ENCODE measurements at regions not wholly inside any gene's neighbourhood (a gene's known extent, or its start where the extent isn't known, plus 50 kb on each side); places are given as distances from the start of the nearest gene placed in this dataset.
"Not testable (repeated sequence)": the region's sequence is repeated elsewhere in the genome, so short reads cannot be mapped to it uniquely, and the experiment has no call there.

- no peak for DNase-seq (ENCODE audit: low spot score)
These were observed 231.7 kb upstream of the AFF2 start for GRCh38 chrX:148268673-148269072.

GRCh38 chrX:148269513-148269912, 230.9 kb upstream of the AFF2 start:
- no peak for DNase-seq (ENCODE audit: low spot score)

GRCh38 chrX:148270499-148270898, 229.9 kb upstream of the AFF2 start:
- DNase-seq (ENCODE audit: low spot score), result no peak

- DNase-seq (ENCODE audit: low spot score), result no peak
These were observed 229.2 kb upstream of the AFF2 start for GRCh38 chrX:148271263-148271662.

- no peak for DNase-seq (ENCODE audit: low spot score)
These were observed 218.5 kb upstream of the AFF2 start for GRCh38 chrX:148281920-148282319.

GRCh38 chrX:148282504-148282903, 217.9 kb upstream of the AFF2 start:
- no peak for DNase-seq (ENCODE audit: low spot score)

GRCh38 chrX:148284056-148284455, 216.4 kb upstream of the AFF2 start:
- no peak for DNase-seq (ENCODE audit: low spot score)

- DNase-seq (ENCODE audit: low spot score), result no peak
These were observed 215.6 kb upstream of the AFF2 start for GRCh38 chrX:148284821-148285220.

- no peak for DNase-seq (ENCODE audit: low spot score)
These were observed 212.0 kb upstream of the AFF2 start for GRCh38 chrX:148288451-148288850.

GRCh38 chrX:148290041-148290440, 210.4 kb upstream of the AFF2 start:
- DNase-seq (ENCODE audit: low spot score), result no peak

GRCh38 chrX:148290931-148291330, 209.5 kb upstream of the AFF2 start:
- no peak for DNase-seq (ENCODE audit: low spot score)

GRCh38 chrX:148298737-148299136, 201.7 kb upstream of the AFF2 start:
- peak; percentile 15 for DNase-seq (ENCODE audit: low spot score)

- DNase-seq (ENCODE audit: low spot score), result not testable (repeated sequence)
These were observed 195.2 kb upstream of the AFF2 start for GRCh38 chrX:148305214-148305613.

- no peak for DNase-seq (ENCODE audit: low spot score)
These were observed 191.0 kb upstream of the AFF2 start for GRCh38 chrX:148309413-148309812.

GRCh38 chrX:148310426-148311165, 189.8 kb upstream of the AFF2 start:
- DNase-seq (ENCODE audit: low spot score), result no peak

- DNase-seq (ENCODE audit: low spot score), result no peak
These were observed 188.9 kb upstream of the AFF2 start for GRCh38 chrX:148311544-148311943.

- DNase-seq (ENCODE audit: low spot score), result no peak
These were observed 185.5 kb upstream of the AFF2 start for GRCh38 chrX:148314876-148315275.

GRCh38 chrX:148316446-148316845, 184.0 kb upstream of the AFF2 start:
- DNase-seq (ENCODE audit: low spot score), result no peak

GRCh38 chrX:148322906-148323305, 177.5 kb upstream of the AFF2 start:
- DNase-seq (ENCODE audit: low spot score), result no peak

GRCh38 chrX:148333989-148334388, 166.4 kb upstream of the AFF2 start:
- no peak for DNase-seq (ENCODE audit: low spot score)

GRCh38 chrX:148337873-148338272, 162.5 kb upstream of the AFF2 start:
- no peak for DNase-seq (ENCODE audit: low spot score)

GRCh38 chrX:148354916-148355315, 145.5 kb upstream of the AFF2 start:
- DNase-seq (ENCODE audit: low spot score), result no peak

GRCh38 chrX:148361641-148362040, 138.8 kb upstream of the AFF2 start:
- no peak for DNase-seq (ENCODE audit: low spot score)

GRCh38 chrX:148363471-148364235, 136.8 kb upstream of the AFF2 start:
- DNase-seq (ENCODE audit: low spot score), result no peak

Data from COLO829 (cell line).